GM18858 (cell line): ENCODE measurements at regions not wholly inside any gene's neighbourhood (a gene's known extent, or its start where the extent isn't known, plus 50 kb on each side); places are given as distances from the start of the nearest gene placed in this dataset.

Experiments
- ATAC-seq: cut with Tn5 transposase; IDR thresholded peaks from one replicate; pipeline ENCODE4 v1.9.1; 2021; ENCODE audit not compliant: unreplicated experiment

GRCh38 chr12:90015228-90015627 is 306.6 kb upstream of the ATP2B1 start:
- no peak for ATAC-seq

- ATAC-seq = no peak
Measured at GRCh38 chr12:90013409-90013808, 304.8 kb upstream of the ATP2B1 start.

- no peak for ATAC-seq
Measured at GRCh38 chr12:90010089-90010488, 301.5 kb upstream of the ATP2B1 start.

GRCh38 chr12:90008277-90008676 is 299.6 kb upstream of the ATP2B1 start:
- no peak for ATAC-seq

- ATAC-seq = peak; percentile 60
Measured at GRCh38 chr12:90004319-90005074, 295.9 kb upstream of the ATP2B1 start.

- ATAC-seq = no peak
Measured at GRCh38 chr12:90003688-90004087, 295.1 kb upstream of the ATP2B1 start.

- no peak for ATAC-seq
Measured at GRCh38 chr12:90000721-90001120, 292.1 kb upstream of the ATP2B1 start.

GRCh38 chr12:89999699-90000505 is 291.3 kb upstream of the ATP2B1 start:
- no peak for ATAC-seq

GRCh38 chr12:89995870-89996269 is 287.2 kb upstream of the ATP2B1 start:
- no peak for ATAC-seq

- no peak for ATAC-seq
Measured at GRCh38 chr12:89994911-89995310, 286.3 kb upstream of the ATP2B1 start.

- no peak for ATAC-seq
Measured at GRCh38 chr12:89993632-89994031, 285.0 kb upstream of the ATP2B1 start.

- ATAC-seq = no peak
Measured at GRCh38 chr12:89992668-89993451, 284.2 kb upstream of the ATP2B1 start.

- ATAC-seq = no peak
Measured at GRCh38 chr12:89991807-89992590, 283.4 kb upstream of the ATP2B1 start.

GRCh38 chr12:89988188-89988915 is 279.7 kb upstream of the ATP2B1 start:
- no peak for ATAC-seq

GRCh38 chr12:89985935-89986334 is 277.3 kb upstream of the ATP2B1 start:
- ATAC-seq = no peak

- ATAC-seq = no peak
Measured at GRCh38 chr12:89984846-89985245, 276.2 kb upstream of the ATP2B1 start.

- no peak for ATAC-seq
Measured at GRCh38 chr12:89983622-89984021, 275.0 kb upstream of the ATP2B1 start.

GRCh38 chr12:89980236-89980635 is 271.6 kb upstream of the ATP2B1 start:
- ATAC-seq = no peak

- no peak for ATAC-seq
Measured at GRCh38 chr12:89977405-89978085, 268.9 kb upstream of the ATP2B1 start.

- ATAC-seq = no peak
Measured at GRCh38 chr12:89976866-89977265, 268.2 kb upstream of the ATP2B1 start.
